Tibial nerve (tissue), 4 donors: ENCODE measurements at regions not wholly inside any gene's neighbourhood (a gene's known extent, or its start where the extent isn't known, plus 50 kb on each side); places are given as distances from the start of the nearest gene placed in this dataset.

Source experiments
- DNase-seq, 2 donors: peaks; one replicate each; pipeline ENCODE4 v3.0.0-alpha.2; 2019; ENCODE audit warnings: low spot score in 2 of 2
- H3K27ac ChIP-seq, 4 donors: fragments of 200-600 bp; sonication (generic) in 3 of 4; one replicate each; pipeline ENCODE4 v1.5.1; 2017 to 2019; ENCODE audit warnings: mild to moderate bottlenecking in 1 of 4
- H3K27me3 ChIP-seq, 2 donors: fragments of 200-600 bp; sonication (generic) in 1 of 2; one replicate each; pipeline versions ENCODE4 v1.5.1 to v1.6.0; 2017 to 2019
- H3K36me3 ChIP-seq, 3 donors: fragments of 200-600 bp; sonication (generic); one replicate each; pipeline ENCODE4 v1.5.1; 2018 to 2019
- H3K4me1 ChIP-seq, 4 donors: fragments of 200-600 bp; sonication (generic) in 3 of 4; one replicate each; pipeline ENCODE4 v1.5.1; 2017 to 2019
- H3K4me3 ChIP-seq, 4 donors: fragments of 200-600 bp; sonication (generic) in 3 of 4; one replicate each; pipeline ENCODE4 v1.5.1; 2017 to 2019; ENCODE audit warnings: mild to moderate bottlenecking in 1 of 4, moderate library complexity in 1 of 4
- H3K9me3 ChIP-seq, 4 donors: fragments of 200-600 bp; sonication (generic) in 3 of 4; one replicate each; pipeline ENCODE4 v1.5.1; 2017 to 2019
- EP300 ChIP-seq, 2 donors: sonication (generic); formaldehyde crosslinking; IDR thresholded peaks; one replicate each; pipeline ENCODE4 v1.6.1; 2017; ENCODE audit warnings: antibody characterized with exemption in 2 of 2, mild to moderate bottlenecking in 1 of 2
- POLR2A ChIP-seq, 2 donors: fragments of 450-650 bp; IDR thresholded peaks; one replicate each; pipeline ENCODE4 v1.6.1; 2017; ENCODE audit warnings: antibody characterized with exemption in 2 of 2, mild to moderate bottlenecking in 2 of 2, moderate library complexity in 2 of 2
- WGBS, 2 donors: methylation state at CpG; one replicate each; pipeline ENCODE4 v1.1.5; 2018; 5-methylcytosine and 5-hydroxymethylcytosine counted together
- TF ChIP-seq, protein P1 (sequence below), 5 experiments: fragments of 200-600 bp in 3 of 5; fragments of 450-650 bp in 2 of 5; sonication (generic) in 3 of 5; IDR thresholded peaks; one replicate each; pipeline ENCODE4 v1.5.1; 2016 to 2019; ENCODE audit warnings: antibody characterized with exemption in 5 of 5, mild to moderate bottlenecking in 3 of 5, moderate library complexity in 2 of 5

DNA sequence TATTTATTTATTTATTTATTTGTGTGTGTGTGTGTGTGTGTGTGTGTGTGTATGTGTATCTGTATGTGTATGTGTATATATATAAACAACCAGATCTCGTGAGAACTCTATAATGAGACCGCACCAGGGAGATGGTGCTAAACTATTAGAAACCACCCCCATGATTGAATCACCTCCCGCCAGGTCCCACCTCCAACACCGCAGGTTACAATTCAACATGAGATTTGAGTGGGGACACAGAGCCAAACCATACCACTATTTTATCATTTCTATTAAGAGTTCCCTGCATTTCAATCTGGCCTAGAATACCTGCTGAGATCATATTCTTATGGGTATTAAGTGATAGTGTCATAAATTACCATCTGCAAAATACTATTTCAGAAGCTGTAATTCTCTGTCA, 243.8 kb upstream of the PLEKHG7 start:
- H3K4me1 ChIP-seq = peaks cover 0 to 5% (median 0%) of the 10 kb centered on the region in 4 donors
- H3K9me3 ChIP-seq = no peaks in the 10 kb centered on the region
- H3K4me3 ChIP-seq = no peak overlapping the region
- DNase-seq = no peak
- WGBS, 2 donors = 93 to 97% methylated on average over 4 of the region's 4 CpGs
- no peaks in the 10 kb centered on the region for H3K27me3 ChIP-seq
- H3K27ac ChIP-seq = no peak overlapping the region
- no peaks in the 10 kb centered on the region for H3K36me3 ChIP-seq
- TF ChIP-seq POLR2A (IDR thresholded peaks at IDR 0.05) = no peak

DNA sequence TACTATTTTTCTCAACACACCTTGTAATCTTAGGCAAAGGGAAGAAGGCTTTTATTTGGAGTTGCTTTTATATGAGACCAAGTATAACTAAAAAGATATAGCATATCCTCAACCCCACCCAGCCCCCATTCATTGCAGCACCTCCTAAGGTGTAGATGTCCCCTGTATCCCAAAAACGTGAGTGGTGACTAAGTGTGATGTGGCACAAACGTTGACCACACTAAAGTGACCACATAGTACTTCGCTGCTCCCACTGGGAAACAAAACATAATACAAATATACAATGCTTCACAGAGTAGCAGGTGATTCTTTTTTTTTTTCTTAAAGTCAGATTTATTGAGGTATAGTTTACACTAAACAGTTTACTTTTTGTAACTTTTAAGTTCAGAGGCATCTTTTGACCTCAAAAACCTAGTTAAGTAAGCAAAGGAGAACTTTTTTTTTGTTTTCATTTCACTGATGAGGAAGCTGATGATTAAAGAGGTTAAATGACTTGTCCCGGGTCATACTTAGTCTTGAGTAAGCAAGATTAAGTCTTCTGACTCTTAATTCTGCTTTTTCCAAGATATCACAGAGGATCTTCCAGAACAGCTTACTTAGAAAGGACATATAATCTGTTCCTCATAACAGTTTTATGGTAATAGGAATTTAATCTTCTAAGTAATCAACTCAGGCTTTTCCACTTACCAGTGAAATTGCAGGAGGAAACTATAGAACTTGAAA, 245.2 kb upstream of the PLEKHG7 start:
- TF ChIP-seq EP300 (IDR thresholded peaks at IDR 0.05) = no peak
- TF ChIP-seq, protein P1, sequence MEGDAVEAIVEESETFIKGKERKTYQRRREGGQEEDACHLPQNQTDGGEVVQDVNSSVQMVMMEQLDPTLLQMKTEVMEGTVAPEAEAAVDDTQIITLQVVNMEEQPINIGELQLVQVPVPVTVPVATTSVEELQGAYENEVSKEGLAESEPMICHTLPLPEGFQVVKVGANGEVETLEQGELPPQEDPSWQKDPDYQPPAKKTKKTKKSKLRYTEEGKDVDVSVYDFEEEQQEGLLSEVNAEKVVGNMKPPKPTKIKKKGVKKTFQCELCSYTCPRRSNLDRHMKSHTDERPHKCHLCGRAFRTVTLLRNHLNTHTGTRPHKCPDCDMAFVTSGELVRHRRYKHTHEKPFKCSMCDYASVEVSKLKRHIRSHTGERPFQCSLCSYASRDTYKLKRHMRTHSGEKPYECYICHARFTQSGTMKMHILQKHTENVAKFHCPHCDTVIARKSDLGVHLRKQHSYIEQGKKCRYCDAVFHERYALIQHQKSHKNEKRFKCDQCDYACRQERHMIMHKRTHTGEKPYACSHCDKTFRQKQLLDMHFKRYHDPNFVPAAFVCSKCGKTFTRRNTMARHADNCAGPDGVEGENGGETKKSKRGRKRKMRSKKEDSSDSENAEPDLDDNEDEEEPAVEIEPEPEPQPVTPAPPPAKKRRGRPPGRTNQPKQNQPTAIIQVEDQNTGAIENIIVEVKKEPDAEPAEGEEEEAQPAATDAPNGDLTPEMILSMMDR (IDR thresholded peaks at IDR 0.05) = no peak
- no peak for TF ChIP-seq POLR2A (IDR thresholded peaks at IDR 0.05)
- 73 to 75% methylated on average over 4 of the region's 4 CpGs for WGBS, 2 donors
- Histone ChIP-seq H3K9me3 (no peaks in the 10 kb centered on the region), H3K27ac (no peak overlapping the region), H3K4me1 (peaks cover 0 to 5% (median 0%) of the 10 kb centered on the region in 4 donors), H3K36me3 (no peaks in the 10 kb centered on the region), H3K4me3 (no peak overlapping the region), H3K27me3 (no peaks in the 10 kb centered on the region)
- no peak for DNase-seq

DNA sequence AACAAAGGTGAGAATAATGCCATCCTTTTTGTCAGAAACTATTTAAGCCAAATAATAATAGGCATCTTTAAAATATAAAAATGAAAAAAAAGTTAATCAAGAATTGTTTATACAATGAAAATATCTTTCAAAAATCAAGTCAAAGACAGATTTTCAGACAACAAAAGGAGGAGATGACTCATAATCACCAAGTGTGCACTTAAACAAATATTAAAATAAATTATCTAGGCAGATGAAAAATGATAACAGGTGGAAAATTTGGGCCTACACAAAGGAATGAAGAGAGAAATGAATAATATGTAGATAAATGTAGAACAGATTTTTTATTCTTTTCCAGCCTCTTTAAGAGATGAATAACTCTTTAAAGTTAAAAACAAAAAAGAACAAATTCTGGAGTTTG, 250.0 kb upstream of the PLEKHG7 start:
- no peak overlapping the region for H3K27ac ChIP-seq
- no peaks in the 10 kb centered on the region for H3K9me3 ChIP-seq
- DNase-seq = no peak
- no peak overlapping the region for H3K4me3 ChIP-seq
- no peaks in the 10 kb centered on the region for H3K36me3 ChIP-seq
- no peaks in the 10 kb centered on the region for H3K27me3 ChIP-seq
- TF ChIP-seq, protein P1 (IDR thresholded peaks at IDR 0.05) = no peak
- TF ChIP-seq EP300 (IDR thresholded peaks at IDR 0.05) = no peak
- no peak for TF ChIP-seq POLR2A (IDR thresholded peaks at IDR 0.05)
- no peaks in the 10 kb centered on the region for H3K4me1 ChIP-seq

DNA sequence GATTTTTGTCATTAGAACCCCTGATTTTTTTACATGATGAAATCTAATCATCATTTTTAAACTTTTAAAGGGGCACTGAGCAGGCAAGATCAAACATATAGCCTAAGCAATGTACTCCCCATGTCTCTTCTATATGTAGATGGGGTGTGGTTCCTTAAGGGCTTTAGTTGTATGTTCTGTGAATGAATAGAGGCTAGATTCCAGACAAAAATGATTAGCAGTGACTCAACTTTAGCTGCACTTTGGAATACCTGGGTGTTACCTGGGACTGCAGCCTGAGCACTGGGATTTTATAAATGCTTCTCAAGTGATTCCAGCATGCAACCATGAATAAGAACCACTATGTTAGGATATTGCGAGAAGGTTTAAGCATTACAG, 256.7 kb upstream of the PLEKHG7 start:
- no peaks in the 10 kb centered on the region for H3K27me3 ChIP-seq
- peaks cover 0 to 30% (median 16%) of the 10 kb centered on the region in 4 donors for H3K4me1 ChIP-seq
- no peaks in the 10 kb centered on the region for H3K36me3 ChIP-seq
- no peak overlapping the region for H3K4me3 ChIP-seq
- H3K9me3 ChIP-seq = no peaks in the 10 kb centered on the region
- no peak for DNase-seq
- peak overlapping the region in 3 of 4 donors; percentile 68 to 78 (median 75) for H3K27ac ChIP-seq
- WGBS, 2 donors = 97 to 100% methylated on average over 1 of the region's 1 CpG
- TF ChIP-seq, protein P1 (IDR thresholded peaks at IDR 0.05) = no peak
- no peak for TF ChIP-seq EP300 (IDR thresholded peaks at IDR 0.05)
- TF ChIP-seq POLR2A (IDR thresholded peaks at IDR 0.05) = no peak

DNA sequence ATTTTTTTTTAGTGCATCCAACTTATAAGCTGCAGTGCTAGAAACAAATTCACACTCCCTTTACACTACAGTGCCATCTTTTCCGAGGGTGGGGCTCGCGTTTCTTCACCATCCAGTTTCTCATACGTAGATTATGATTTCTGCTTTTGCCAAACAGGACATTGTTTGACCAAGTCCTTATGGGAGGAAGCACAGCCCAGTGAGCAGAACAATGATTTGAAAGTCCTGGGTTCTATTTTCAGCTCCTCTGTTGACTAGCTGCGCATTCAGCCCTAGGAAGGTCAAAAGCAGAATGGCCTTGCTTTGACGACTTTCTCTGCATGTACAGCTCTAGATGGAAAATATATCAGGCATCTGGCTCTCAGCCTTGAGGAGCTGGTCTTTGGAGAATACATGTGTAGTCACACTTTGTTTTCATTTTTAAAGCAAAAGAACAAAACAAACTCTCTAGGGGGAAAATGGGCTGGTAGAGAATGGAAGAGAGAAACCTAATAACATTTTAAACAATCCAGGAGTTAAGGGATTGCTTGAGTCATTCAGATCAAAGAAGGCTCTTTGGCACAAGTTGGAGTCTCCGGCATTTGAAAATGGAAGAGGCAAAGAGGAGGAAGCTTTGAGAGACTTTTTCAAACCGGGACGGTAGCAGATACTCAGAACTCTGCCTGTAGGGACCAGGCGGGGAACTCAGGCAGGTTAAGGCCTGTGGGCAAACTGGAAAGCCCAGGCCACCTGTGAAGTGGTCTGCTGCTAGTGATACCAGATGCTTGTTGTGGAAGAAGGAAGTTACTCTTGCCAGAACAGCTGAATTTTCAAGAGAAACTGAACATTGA, 257.3 kb upstream of the PLEKHG7 start:
- WGBS, 2 donors = 40 to 49% methylated on average over 10 of the region's 10 CpGs
- Histone ChIP-seq H3K4me1 (peaks cover 0 to 30% (median 16%) of the 10 kb centered on the region in 4 donors), H3K36me3 (no peaks in the 10 kb centered on the region), H3K4me3 (no peak overlapping the region), H3K27me3 (no peaks in the 10 kb centered on the region), H3K27ac (peak overlapping the region in 3 of 4 donors; percentile 68 to 78 (median 75)), H3K9me3 (no peaks in the 10 kb centered on the region)
- DNase-seq = peak in 1 of 2 donors; percentile 16
- TF ChIP-seq POLR2A (IDR thresholded peaks at IDR 0.05) (no peak), EP300 (IDR thresholded peaks at IDR 0.05) (peak; percentile 22 to 34)

DNA sequence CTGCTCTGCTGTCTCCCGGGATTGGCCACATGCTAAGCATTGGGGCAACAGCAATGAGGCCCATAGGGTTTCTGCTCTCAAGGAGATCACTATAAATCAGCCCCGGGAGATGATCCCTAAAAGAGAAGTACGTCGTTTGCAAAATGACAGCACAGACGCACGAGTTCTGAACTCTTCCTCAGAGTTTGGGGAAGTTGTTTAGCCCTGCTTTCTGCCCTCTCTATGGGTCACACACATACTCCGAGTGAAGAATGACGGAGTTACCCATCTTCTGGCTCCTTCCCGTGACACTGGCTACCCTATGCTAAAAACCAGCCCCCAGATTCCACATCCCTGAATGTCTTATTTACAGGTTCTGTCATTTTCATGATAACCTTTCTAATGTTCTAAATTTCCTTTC, 258.0 kb upstream of the PLEKHG7 start:
- peak in 1 of 2 donors; percentile 32 for DNase-seq
- peak overlapping the region in 3 of 4 donors; percentile 68 to 78 (median 75) for H3K27ac ChIP-seq
- WGBS, 2 donors = 80 to 82% methylated on average over 9 of the region's 9 CpGs

More for the DNA sequence above, 258.0 kb upstream of the PLEKHG7 start:
- H3K27me3 ChIP-seq = no peaks in the 10 kb centered on the region
- H3K9me3 ChIP-seq = no peaks in the 10 kb centered on the region
- H3K36me3 ChIP-seq = no peaks in the 10 kb centered on the region
- TF ChIP-seq EP300 (IDR thresholded peaks at IDR 0.05) (peak in 1 of 2 donors; percentile 11), POLR2A (IDR thresholded peaks at IDR 0.05) (no peak)
- no peak overlapping the region for H3K4me3 ChIP-seq
- peaks cover 0 to 30% (median 16%) of the 10 kb centered on the region in 4 donors for H3K4me1 ChIP-seq
